CD14-positive monocyte (primary cell): ENCODE measurements at regions not wholly inside any gene's neighbourhood (a gene's known extent, or its start where the extent isn't known, plus 50 kb on each side); places are given as distances from the start of the nearest gene placed in this dataset.

ENCODE experiments used
- DNase-seq, 3 donors: peaks; one replicate each; pipeline ENCODE4 v3.0.0-alpha.2; 2011 to 2022
- H2AFZ ChIP-seq: 2 replicates; pipeline ENCODE4 v1.6.0; 2012; ENCODE audit warnings: mild to moderate bottlenecking, low read depth, low read length, inconsistent platforms; ENCODE audit not compliant: insufficient read depth, poor library complexity, severe bottlenecking
- H3K27ac ChIP-seq, 2 donors: 1 replicate in 1 of 2; 2 replicates in 1 of 2; pipeline ENCODE4 v1.5.1; 2012 to 2013; ENCODE audit warnings: low read length in 2 of 2, control low read depth in 1 of 2, inconsistent platforms in 1 of 2, low read depth in 1 of 2, mild to moderate bottlenecking in 1 of 2
- H3K27me3 ChIP-seq, 2 donors: one replicate each; pipeline versions ENCODE4 v1.6.0 to v1.6.1; 2011 to 2013; ENCODE audit warnings: low read length in 2 of 2; ENCODE audit not compliant: control insufficient read depth in 2 of 2, insufficient read depth in 2 of 2
- H3K36me3 ChIP-seq, 2 donors: replicated peaks in 1 of 2; 1 replicate in 1 of 2; 2 replicates in 1 of 2; pipeline versions ENCODE4 v1.5.1 to v1.6.1; 2012 to 2013; ENCODE audit warnings: low read length in 2 of 2, control low read depth in 1 of 2, inconsistent platforms in 1 of 2, mild to moderate bottlenecking in 1 of 2; ENCODE audit not compliant: insufficient read depth in 2 of 2, control insufficient read depth in 1 of 2
- H3K4me1 ChIP-seq, 2 donors: 1 replicate in 1 of 2; 2 replicates in 1 of 2; pipeline versions ENCODE4 v1.5.1 to v1.6.1; 2012 to 2013; ENCODE audit warnings: low read length in 2 of 2, control low read depth in 1 of 2, inconsistent platforms in 1 of 2, mild to moderate bottlenecking in 1 of 2, moderate library complexity in 1 of 2; ENCODE audit not compliant: insufficient read depth in 2 of 2, control insufficient read depth in 1 of 2
- H3K4me2 ChIP-seq: replicated peaks from 2 replicates; pipeline ENCODE3; 2012; ENCODE audit warnings: low read length, moderate library complexity, mild to moderate bottlenecking; ENCODE audit not compliant: poor library complexity, severe bottlenecking; ENCODE audit errors: extremely low read depth
- H3K4me3 ChIP-seq, 3 experiments: fragments of 200-600 bp in 1 of 3; sonication (generic) in 1 of 3; replicated peaks in 1 of 3; 1 replicate in 2 of 3; 2 replicates in 1 of 3; pipeline ENCODE4 v1.5.1; 2011 to 2013; ENCODE audit warnings: low read length in 3 of 3, mild to moderate bottlenecking in 3 of 3, control low read depth in 2 of 3, low read depth in 2 of 3, inconsistent platforms in 1 of 3, moderate library complexity in 1 of 3
- H3K79me2 ChIP-seq: 2 replicates; pipeline ENCODE4 v1.6.0; 2012; ENCODE audit warnings: mild to moderate bottlenecking, control low read depth, inconsistent platforms, low read length, moderate library complexity; ENCODE audit not compliant: insufficient read depth
- H3K9ac ChIP-seq: 2 replicates; pipeline ENCODE4 v1.6.0; 2017; ENCODE audit warnings: low read length, mild to moderate bottlenecking; ENCODE audit not compliant: insufficient read depth, poor library complexity, severe bottlenecking
- H3K9me3 ChIP-seq, 2 donors: replicated peaks in 1 of 2; 1 replicate in 1 of 2; 2 replicates in 1 of 2; pipeline versions ENCODE4 v1.5.1 to v1.6.1; 2012 to 2013; ENCODE audit warnings: low read length in 2 of 2, control low read depth in 1 of 2; ENCODE audit not compliant: control insufficient read depth in 1 of 2, insufficient read depth in 1 of 2
- H4K20me1 ChIP-seq: 2 replicates; pipeline ENCODE4 v1.6.0; 2012; ENCODE audit warnings: mild to moderate bottlenecking, low read length, control low read depth, moderate library complexity; ENCODE audit not compliant: insufficient read depth
- H3K27ac Mint-ChIP-seq, 7 donors: one replicate each; pipeline ENCODE4 v1.8.0; 2020; ENCODE audit warnings: mild to moderate bottlenecking in 7 of 7, mixed read lengths in 7 of 7, moderate library complexity in 6 of 7, inconsistent platforms in 2 of 7
- H3K27me3 Mint-ChIP-seq, 3 donors: one replicate each; pipeline ENCODE4 v1.8.0; 2021 to 2022; ENCODE audit warnings: low read depth in 3 of 3, mild to moderate bottlenecking in 3 of 3, mixed read lengths in 3 of 3, moderate library complexity in 3 of 3, inconsistent platforms in 1 of 3
- H3K36me3 Mint-ChIP-seq, 2 donors: one replicate each; pipeline ENCODE4 v1.8.0; 2020; ENCODE audit warnings: mixed read lengths in 2 of 2, inconsistent platforms in 1 of 2, mild to moderate bottlenecking in 1 of 2
- H3K4me1 Mint-ChIP-seq: one replicate; pipeline ENCODE4 v1.8.0; 2020; ENCODE audit warnings: mild to moderate bottlenecking, mixed read lengths
- H3K4me3 Mint-ChIP-seq, 2 donors: one replicate each; pipeline ENCODE4 v1.8.0; 2020; ENCODE audit warnings: mild to moderate bottlenecking in 2 of 2, mixed read lengths in 2 of 2, moderate library complexity in 1 of 2
- H3K9me3 Mint-ChIP-seq, 7 donors: one replicate each; pipeline ENCODE4 v1.8.0; 2020 to 2022; ENCODE audit warnings: mixed read lengths in 7 of 7, mild to moderate bottlenecking in 6 of 7, moderate library complexity in 6 of 7, inconsistent platforms in 2 of 7
- CTCF ChIP-seq: fragments of 200-600 bp; IDR thresholded peaks from one replicate; pipeline ENCODE4 v1.8.0; 2022; ENCODE audit warnings: antibody characterized with exemption, mild to moderate bottlenecking
- WGBS: methylation state at CpG from one replicate; pipeline ENCODE4 v1.1.5; 2013; ENCODE audit warnings: missing lambda C conversion rate; ENCODE audit not compliant: insufficient coverage; 5-methylcytosine and 5-hydroxymethylcytosine counted together
- intact Hi-C, 2 donors: fragments of 100-400 bp; cut with micrococcal nuclease; formaldehyde crosslinking; loops; one replicate each; pipeline versions ENCODE4 v1.15.0 to v1.15.1; 2023

GRCh38 chr5:144960296-144960695, 789.6 kb downstream of the KCTD16 start:
- DNase-seq: no peak
- H3K4me3 Mint-ChIP-seq: no peak overlapping the region
- no peak for TF ChIP-seq CTCF
- peaks cover 0 to 2% (median 0%) of the 10 kb centered on the region in 7 donors for H3K9me3 Mint-ChIP-seq
- H3K36me3 ChIP-seq: no peaks in the 10 kb centered on the region
- no peaks in the 10 kb centered on the region for H4K20me1 ChIP-seq
- no peaks in the 10 kb centered on the region for H3K9me3 ChIP-seq
- H3K27me3 ChIP-seq: no peaks in the 10 kb centered on the region
- no peak overlapping the region for H3K4me3 ChIP-seq
- H3K27ac Mint-ChIP-seq: no peak overlapping the region
- H3K79me2 ChIP-seq: no peaks in the 10 kb centered on the region
- H2AFZ ChIP-seq: no peak overlapping the region
- H3K4me1 ChIP-seq: no peaks in the 10 kb centered on the region
- no peak overlapping the region for H3K27ac ChIP-seq
- H3K4me2 ChIP-seq: no peak overlapping the region
- H3K9ac ChIP-seq: no peak overlapping the region
- no peaks in the 10 kb centered on the region for H3K36me3 Mint-ChIP-seq
- H3K4me1 Mint-ChIP-seq: no peaks in the 10 kb centered on the region
- H3K27me3 Mint-ChIP-seq: no peaks in the 10 kb centered on the region
- intact Hi-C loops: no loop called here

GRCh38 chr5:144958002-144958401, 787.3 kb downstream of the KCTD16 start:
- no peak overlapping the region for H3K4me3 Mint-ChIP-seq
- no CpG with 5 or more reads among the region's 1 CpG for WGBS

More at GRCh38 chr5:144958002-144958401, 787.3 kb downstream of the KCTD16 start:
- no peaks in the 10 kb centered on the region for H3K27me3 Mint-ChIP-seq
- H3K27ac Mint-ChIP-seq: no peak overlapping the region
- Histone ChIP-seq H3K27ac (no peak overlapping the region), H3K79me2 (no peaks in the 10 kb centered on the region), H3K9me3 (no peaks in the 10 kb centered on the region), H3K4me1 (no peaks in the 10 kb centered on the region), H4K20me1 (no peaks in the 10 kb centered on the region), H3K9ac (no peak overlapping the region), H3K4me3 (no peak overlapping the region), H3K4me2 (no peak overlapping the region), H2AFZ (no peak overlapping the region), H3K36me3 (no peaks in the 10 kb centered on the region), H3K27me3 (no peaks in the 10 kb centered on the region)
- H3K4me1 Mint-ChIP-seq: no peaks in the 10 kb centered on the region
- no peak for DNase-seq
- intact Hi-C loops: no loop called here
- peaks cover 0 to 2% (median 0%) of the 10 kb centered on the region in 7 donors for H3K9me3 Mint-ChIP-seq
- TF ChIP-seq CTCF: no peak
- H3K36me3 Mint-ChIP-seq: no peaks in the 10 kb centered on the region
